OCI-LY7 (cell line): ENCODE measurements at regions not wholly inside any gene's neighbourhood (a gene's known extent, or its start where the extent isn't known, plus 50 kb on each side); places are given as distances from the start of the nearest gene placed in this dataset.
"Not testable (repeated sequence)": the region's sequence is repeated elsewhere in the genome, so short reads cannot be mapped to it uniquely, and the experiment has no call there.

ENCODE experiments used
- BruUV-seq: library from RNA; stranded (reverse); fragments of 400-500 nt; replicated peaks from 2 replicates; lab custom pipeline; 2021; lab: Mats Ljungman, UMichigan
- CTCF ChIA-PET: fragments of 300-600 bp; sonication (Branson Sonifier 250); formaldehyde crosslinking; loops from one replicate; lab custom pipeline; 2022; ENCODE audit warnings: antibody characterized with exemption; ENCODE audit not compliant: unreplicated experiment; lab: Charles Lee
- POLR2A ChIA-PET: fragments of 300-600 bp; sonication (Branson Sonifier 250); formaldehyde crosslinking; loops from one replicate; lab custom pipeline; 2022; ENCODE audit warnings: antibody characterized with exemption; lab: Charles Lee
- DNase-seq: peaks from one replicate; pipeline ENCODE4 v3.0.0-alpha.2; 2015; ENCODE audit warnings: low spot score
- H2AFZ ChIP-seq: fragments of 200-600 bp; sonication (generic), shearing (Covaris generic); 2 replicates; pipeline ENCODE4 v1.6.1; 2014; ENCODE audit warnings: mild to moderate bottlenecking, antibody characterized with exemption, low read length, moderate library complexity
- H3K27ac ChIP-seq: fragments of 200-600 bp; sonication (generic); 2 replicates; pipeline ENCODE4 v1.5.1; 2014; ENCODE audit warnings: mixed run types, low read depth, mild to moderate bottlenecking, moderate library complexity, low read length, inconsistent platforms; ENCODE audit not compliant: poor library complexity, severe bottlenecking
- H3K36me3 ChIP-seq: fragments of 200-600 bp; sonication (generic); 2 replicates; pipeline ENCODE4 v1.6.1; 2014; ENCODE audit warnings: mild to moderate bottlenecking, antibody characterized with exemption, low read length, moderate library complexity, mixed read lengths; ENCODE audit not compliant: insufficient read depth
- H3K4me1 ChIP-seq: fragments of 200-600 bp; sonication (generic); 2 replicates; pipeline ENCODE4 v1.5.1; 2014; ENCODE audit warnings: mild to moderate bottlenecking, low read length; ENCODE audit not compliant: insufficient read depth, poor library complexity, severe bottlenecking
- H3K4me2 ChIP-seq: fragments of 200-600 bp; sonication (generic); 2 replicates; pipeline ENCODE4 v1.6.1; 2014; ENCODE audit warnings: mild to moderate bottlenecking, low read length
- H3K4me3 ChIP-seq: fragments of 200-600 bp; sonication (generic); 2 replicates; pipeline ENCODE4 v1.5.1; 2014; ENCODE audit warnings: mild to moderate bottlenecking, low read depth, low read length; ENCODE audit not compliant: poor library complexity, severe bottlenecking
- H3K79me2 ChIP-seq: fragments of 200-600 bp; sonication (generic); 2 replicates; pipeline ENCODE4 v1.6.1; 2016; ENCODE audit warnings: low read depth, mild to moderate bottlenecking, low read length, moderate library complexity, mixed read lengths; ENCODE audit not compliant: insufficient read depth
- H3K9me2 ChIP-seq: fragments of 200-600 bp; sonication (generic); 2 replicates; pipeline ENCODE4 v1.6.1; 2016; ENCODE audit warnings: mild to moderate bottlenecking, low read length, mixed read lengths; ENCODE audit not compliant: insufficient read depth
- H3K9me3 ChIP-seq: fragments of 200-600 bp; sonication (generic); 2 replicates; pipeline ENCODE4 v1.6.1; 2014; ENCODE audit warnings: mild to moderate bottlenecking, mixed run types, low read length, mixed read lengths
- H4K20me1 ChIP-seq: fragments of 200-600 bp; sonication (generic); 2 replicates; pipeline ENCODE4 v1.6.1; 2014; ENCODE audit warnings: mild to moderate bottlenecking, antibody characterized with exemption, low read length, moderate library complexity, mixed read lengths; ENCODE audit not compliant: insufficient read depth
- EZH2phosphoT487 ChIP-seq: fragments of 200-600 bp; sonication (generic); IDR thresholded peaks from 2 replicates; pipeline ENCODE4 v1.6.1; 2018; ENCODE audit warnings: low read depth, borderline replicate concordance, mild to moderate bottlenecking, mixed run types, antibody characterized with exemption, low read length, moderate library complexity, mixed read lengths
- intact Hi-C: fragments of 100-400 bp; cut with micrococcal nuclease; formaldehyde crosslinking; loops from one replicate; pipeline ENCODE4 v1.10.0; 2022; ENCODE audit not compliant: unreplicated experiment
- TF ChIP-seq, protein P1 (sequence below): fragments of 200-600 bp; sonication (generic); conservative IDR thresholded peaks from 2 replicates; pipeline ENCODE4 v1.5.1; 2014; ENCODE audit warnings: mild to moderate bottlenecking, antibody characterized with exemption, low read length, moderate library complexity, mixed read lengths

DNA sequence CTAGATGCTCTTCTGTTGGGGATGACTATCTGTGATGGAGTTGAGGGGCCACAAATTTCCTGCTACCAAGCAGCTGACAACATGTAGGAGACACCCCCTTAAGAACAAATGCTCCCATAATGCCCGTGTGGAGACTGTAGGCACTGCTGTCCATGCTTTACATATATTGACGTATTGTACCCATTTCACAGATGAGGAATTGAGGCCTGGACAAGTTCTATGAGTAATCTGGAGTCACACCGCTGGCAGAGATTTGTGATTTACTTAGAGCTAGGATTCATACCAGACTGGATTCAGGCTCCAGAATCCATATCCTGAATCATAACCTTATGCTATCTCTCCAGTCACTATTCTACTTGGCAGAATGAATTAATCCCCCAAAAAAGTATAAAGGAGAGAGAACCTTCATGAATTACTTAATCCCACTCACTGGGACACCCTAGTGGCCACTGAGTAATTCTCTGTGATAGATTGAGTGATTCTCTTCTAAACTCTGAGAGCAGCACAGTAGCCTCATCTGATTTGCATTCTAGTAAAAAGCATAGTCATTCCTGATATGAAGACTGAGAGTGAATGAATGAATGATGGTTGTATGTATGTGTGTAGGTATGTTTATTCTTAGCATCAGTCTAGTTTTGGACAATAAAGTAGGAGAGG is 460.7 kb upstream of the MEIS1 start:
- Histone ChIP-seq H3K27ac (no peak overlapping the region), H2AFZ (no peak overlapping the region), H3K9me2 (no peaks in the 10 kb centered on the region), H3K36me3 (no peaks in the 10 kb centered on the region), H4K20me1 (no peaks in the 10 kb centered on the region), H3K4me1 (no peaks in the 10 kb centered on the region), H3K4me2 (no peak overlapping the region), H3K4me3 (no peak overlapping the region), H3K9me3 (no peaks in the 10 kb centered on the region), H3K79me2 (no peaks in the 10 kb centered on the region)
- no peak for DNase-seq
- no peak for TF ChIP-seq EZH2phosphoT487
- TF ChIP-seq, protein P1, sequence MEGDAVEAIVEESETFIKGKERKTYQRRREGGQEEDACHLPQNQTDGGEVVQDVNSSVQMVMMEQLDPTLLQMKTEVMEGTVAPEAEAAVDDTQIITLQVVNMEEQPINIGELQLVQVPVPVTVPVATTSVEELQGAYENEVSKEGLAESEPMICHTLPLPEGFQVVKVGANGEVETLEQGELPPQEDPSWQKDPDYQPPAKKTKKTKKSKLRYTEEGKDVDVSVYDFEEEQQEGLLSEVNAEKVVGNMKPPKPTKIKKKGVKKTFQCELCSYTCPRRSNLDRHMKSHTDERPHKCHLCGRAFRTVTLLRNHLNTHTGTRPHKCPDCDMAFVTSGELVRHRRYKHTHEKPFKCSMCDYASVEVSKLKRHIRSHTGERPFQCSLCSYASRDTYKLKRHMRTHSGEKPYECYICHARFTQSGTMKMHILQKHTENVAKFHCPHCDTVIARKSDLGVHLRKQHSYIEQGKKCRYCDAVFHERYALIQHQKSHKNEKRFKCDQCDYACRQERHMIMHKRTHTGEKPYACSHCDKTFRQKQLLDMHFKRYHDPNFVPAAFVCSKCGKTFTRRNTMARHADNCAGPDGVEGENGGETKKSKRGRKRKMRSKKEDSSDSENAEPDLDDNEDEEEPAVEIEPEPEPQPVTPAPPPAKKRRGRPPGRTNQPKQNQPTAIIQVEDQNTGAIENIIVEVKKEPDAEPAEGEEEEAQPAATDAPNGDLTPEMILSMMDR = peak; percentile 60; the same call in 1 of the 2 replicates
- intact Hi-C loops = no loop called here
- CTCF ChIA-PET = no interaction called here
- POLR2A ChIA-PET = interaction anchor here (0.6 kb wide), 1 partner anchor 10 kb away, joined by 3 read pairs; no protein-coding TSS in a partner anchor
- no TSS peak for BruUV-seq

DNA sequence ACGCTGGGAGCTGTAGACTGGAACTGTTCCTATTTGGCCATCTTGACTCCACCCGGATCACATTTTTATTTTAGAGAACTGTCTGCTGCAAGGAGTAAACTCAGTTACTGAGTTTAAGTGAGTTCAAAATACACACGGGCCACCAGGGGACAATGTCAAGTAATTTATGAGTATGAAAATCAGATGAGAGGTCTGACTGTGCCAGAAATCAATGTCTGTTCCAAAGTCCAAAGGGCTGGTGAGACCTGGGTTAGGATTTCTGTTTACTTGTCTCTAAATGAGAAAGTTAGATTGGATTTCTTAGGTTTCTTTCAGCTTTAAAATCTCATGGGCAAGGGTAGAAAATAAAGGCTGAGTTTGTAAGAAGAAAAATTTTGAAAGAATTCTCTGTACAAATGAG is 465.8 kb upstream of the MEIS1 start:
- TF ChIP-seq, protein P1 = no peak
- no peak for TF ChIP-seq EZH2phosphoT487
- intact Hi-C loops = no loop called here
- no peaks in the 10 kb centered on the region for H3K9me3 ChIP-seq

DNA sequence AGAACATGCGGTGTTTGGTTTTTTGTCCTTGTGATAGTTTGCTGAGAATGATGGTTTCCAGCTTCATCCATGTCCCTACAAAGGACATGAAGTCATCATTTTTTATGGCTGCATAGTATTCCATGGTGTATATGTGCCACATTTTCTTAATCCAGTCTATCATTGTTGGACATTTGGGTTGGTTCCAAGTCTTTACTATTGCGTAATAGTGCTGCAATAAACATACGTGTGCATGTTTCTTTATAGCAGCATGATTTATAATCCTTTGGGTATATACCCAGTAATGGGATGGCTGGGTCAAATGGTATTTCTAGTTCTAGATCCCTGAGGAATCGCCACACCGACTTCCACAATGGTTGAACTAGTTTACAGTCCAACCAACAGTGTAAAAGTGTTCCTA is 471.6 kb upstream of the MEIS1 start:
- H3K27ac ChIP-seq, H3K9me2 ChIP-seq, H3K4me3 ChIP-seq, H3K36me3 ChIP-seq, BruUV-seq, intact Hi-C loops, H3K4me2 ChIP-seq, H4K20me1 ChIP-seq, DNase-seq, H3K4me1 ChIP-seq, H3K79me2 ChIP-seq, H2AFZ ChIP-seq, POLR2A ChIA-PET, H3K9me3 ChIP-seq, CTCF ChIA-PET: not testable (repeated sequence)

More for the DNA sequence above, 465.8 kb upstream of the MEIS1 start:
- POLR2A ChIA-PET = no interaction called here
- no peak for DNase-seq
- no peaks in the 10 kb centered on the region for H4K20me1 ChIP-seq
- no TSS peak for BruUV-seq
- H3K4me2 ChIP-seq = no peak overlapping the region
- CTCF ChIA-PET = no interaction called here
- H3K36me3 ChIP-seq = no peaks in the 10 kb centered on the region
- no peaks in the 10 kb centered on the region for H3K79me2 ChIP-seq
- H3K4me3 ChIP-seq = no peak overlapping the region
- no peaks in the 10 kb centered on the region for H3K9me2 ChIP-seq
- no peak overlapping the region for H2AFZ ChIP-seq
- no peaks in the 10 kb centered on the region for H3K4me1 ChIP-seq
- H3K27ac ChIP-seq = no peak overlapping the region
